SK-N-SH (cell line): ENCODE measurements at regions not wholly inside any gene's neighbourhood (a gene's known extent, or its start where the extent isn't known, plus 50 kb on each side); places are given as distances from the start of the nearest gene placed in this dataset.

ENCODE experiments used
- CTCF ChIA-PET: fragments of 300-600, 350-600 bp; formaldehyde crosslinking; extraction: SDS; loops from one replicate; lab custom pipeline; 2021; lab: Yijun Ruan, JAX
- POLR2A ChIA-PET: fragments of 350-600 bp; sonication (Branson Sonifier 250); formaldehyde crosslinking; extraction: SDS; loops from one replicate; lab custom pipeline; 2020; ENCODE audit warnings: antibody characterized with exemption, inconsistent platforms; lab: Yijun Ruan, JAX
- DNase-seq: peaks from one replicate; pipeline ENCODE4 v3.0.0; 2012
- H2AFZ ChIP-seq: fragments of 200-600 bp; sonication (generic); 2 replicates; pipeline ENCODE4 v1.8.1; 2016; ENCODE audit warnings: antibody characterized with exemption, mild to moderate bottlenecking, low read depth
- H3F3A ChIP-seq: fragments of 200-600 bp; sonication (generic); replicated peaks from 2 replicates; pipeline ENCODE3; 2016; ENCODE audit warnings: antibody characterized with exemption, mild to moderate bottlenecking; ENCODE audit not compliant: insufficient read depth
- H3K27ac ChIP-seq, 2 experiments: fragments of 200-500 bp in 1 of 2; fragments of 200-600 bp in 1 of 2; sonication (Bioruptor generic) in 1 of 2; sonication (generic), shearing (Covaris generic) in 1 of 2; 2 replicates each; pipeline versions ENCODE4 v1.5.1 to v1.6.1; 2014 to 2016; ENCODE audit warnings: low read depth in 2 of 2, inconsistent platforms in 1 of 2, low read length in 1 of 2, mild to moderate bottlenecking in 1 of 2, mixed read lengths in 1 of 2
- H3K27me3 ChIP-seq: fragments of 200-600 bp; sonication (generic), shearing (Covaris generic); 2 replicates; pipeline ENCODE4 v1.6.1; 2016; ENCODE audit warnings: mixed run types; ENCODE audit not compliant: insufficient read depth
- H3K36me3 ChIP-seq, 2 experiments: fragments of 200-500 bp in 1 of 2; fragments of 200-600 bp in 1 of 2; sonication (Bioruptor generic) in 1 of 2; sonication (generic) in 1 of 2; replicated peaks in 1 of 2; 2 replicates each; pipeline versions ENCODE3 to v1.5.1; 2014 to 2016; ENCODE audit warnings: low read length in 1 of 2, mild to moderate bottlenecking in 1 of 2; ENCODE audit not compliant: insufficient read depth in 2 of 2, control insufficient read depth in 1 of 2
- H3K4me1 ChIP-seq, 2 experiments: fragments of 200-500 bp in 1 of 2; fragments of 200-600 bp in 1 of 2; sonication (Bioruptor generic) in 1 of 2; sonication (generic), shearing (Covaris generic) in 1 of 2; 2 replicates each; pipeline versions ENCODE4 v1.5.1 to v1.6.1; 2014 to 2016; ENCODE audit warnings: low read depth in 1 of 2, low read length in 1 of 2, mixed run types in 1 of 2; ENCODE audit not compliant: insufficient read depth in 2 of 2, control insufficient read depth in 1 of 2
- H3K4me2 ChIP-seq: fragments of 200-600 bp; sonication (generic), shearing (Covaris generic); 2 replicates; pipeline ENCODE4 v1.6.1; 2017; ENCODE audit warnings: mixed run types
- H3K4me3 ChIP-seq, 2 experiments: fragments of 200-500 bp in 1 of 2; fragments of 200-600 bp in 1 of 2; sonication (Bioruptor generic) in 1 of 2; sonication (generic), shearing (Covaris generic) in 1 of 2; 2 replicates each; pipeline versions ENCODE4 v1.5.1 to v1.8.1; 2014 to 2016; ENCODE audit warnings: low read depth in 2 of 2, inconsistent platforms in 1 of 2, low read length in 1 of 2, mild to moderate bottlenecking in 1 of 2, mixed read lengths in 1 of 2, moderate library complexity in 1 of 2
- H3K79me2 ChIP-seq: fragments of 200-600 bp; sonication (generic); 2 replicates; pipeline ENCODE4 v1.8.1; 2017; ENCODE audit warnings: mild to moderate bottlenecking; ENCODE audit not compliant: insufficient read depth
- H3K9ac ChIP-seq: fragments of 200-600 bp; sonication (generic); 2 replicates; pipeline ENCODE4 v1.6.1; 2017; ENCODE audit warnings: mixed run types
- H3K9me2 ChIP-seq: fragments of 200-600 bp; sonication (generic); 2 replicates; pipeline ENCODE4 v1.6.1; 2017; ENCODE audit warnings: mixed run types
- H3K9me3 ChIP-seq: fragments of 200-600 bp; sonication (generic); 2 replicates; pipeline ENCODE4 v1.6.1; 2017; ENCODE audit warnings: mixed run types, mild to moderate bottlenecking, moderate library complexity
- H4K20me1 ChIP-seq: fragments of 200-600 bp; sonication (generic); 2 replicates; pipeline ENCODE4 v1.6.1; 2017; ENCODE audit warnings: mild to moderate bottlenecking, mixed run types; ENCODE audit not compliant: insufficient read depth
- CHD2 ChIP-seq: fragments of 150-350 bp; IDR thresholded peaks from 2 replicates; pipeline ENCODE4 v1.6.1; 2018; ENCODE audit warnings: low read length; ENCODE audit not compliant: partially characterized antibody
- CTCF ChIP-seq: fragments of 200-600 bp; sonication (generic); IDR thresholded peaks from 2 replicates; pipeline ENCODE4 v1.6.1; 2017; ENCODE audit warnings: antibody characterized with exemption, mild to moderate bottlenecking, moderate library complexity
- ELF1 ChIP-seq: IDR thresholded peaks from 2 replicates; pipeline ENCODE4 v1.4.0; 2012
- FOXJ3 ChIP-seq: sonication (generic); formaldehyde crosslinking; IDR thresholded peaks from 2 replicates; pipeline ENCODE4 v1.5.1; 2020; ENCODE audit warnings: mild to moderate bottlenecking, missing genetic modification reagents
- FOXM1 ChIP-seq: IDR thresholded peaks from 2 replicates; pipeline ENCODE4 v1.4.0; 2012; ENCODE audit warnings: low read depth, mild to moderate bottlenecking
- GATA2 ChIP-seq: sonication (generic); formaldehyde crosslinking; IDR thresholded peaks from 2 replicates; pipeline ENCODE4 v1.5.0; 2020; ENCODE audit warnings: mild to moderate bottlenecking, missing genetic modification reagents
- MEF2A ChIP-seq: IDR thresholded peaks from 2 replicates; pipeline ENCODE4 v1.4.0; 2012; ENCODE audit warnings: low read depth, borderline replicate concordance
- NRF1 ChIP-seq: IDR thresholded peaks from 2 replicates; pipeline ENCODE4 v1.6.1; 2012; ENCODE audit warnings: low read depth, mild to moderate bottlenecking, low read length
- PBX3 ChIP-seq: IDR thresholded peaks from 2 replicates; pipeline ENCODE4; 2012
- RAD21 ChIP-seq: IDR thresholded peaks from 2 replicates; pipeline ENCODE4 v1.6.1; 2012; ENCODE audit warnings: mild to moderate bottlenecking, low read length
- RCOR1 ChIP-seq: fragments of 150-350 bp; IDR thresholded peaks from 2 replicates; pipeline ENCODE4 v1.6.1; 2017; ENCODE audit warnings: antibody characterized with exemption, low read length
- REST ChIP-seq: IDR thresholded peaks from 2 replicates; pipeline ENCODE4 v1.6.1; 2012; ENCODE audit warnings: mild to moderate bottlenecking, low read depth, low read length, moderate library complexity
- SMC3 ChIP-seq: IDR thresholded peaks from 2 replicates; pipeline ENCODE4 v1.6.1; 2012; ENCODE audit warnings: low read depth, low read length, improper control_type of control experiment
- TAF1 ChIP-seq: IDR thresholded peaks from 2 replicates; pipeline ENCODE4 v1.6.1; 2012; ENCODE audit warnings: low read depth, mild to moderate bottlenecking, low read length, moderate library complexity, borderline replicate concordance
- YY1 ChIP-seq: IDR thresholded peaks from 2 replicates; pipeline ENCODE4 v1.4.0; 2012; ENCODE audit warnings: low read depth, mild to moderate bottlenecking
- WGBS: methylation state at CpG from one replicate; pipeline ENCODE4 v1.1.6; 2017; ENCODE audit warnings: low lambda C conversion rate; 5-methylcytosine and 5-hydroxymethylcytosine counted together
- TF ChIP-seq, protein P1 (sequence below): IDR thresholded peaks from 2 replicates; pipeline ENCODE4 v1.4.0; 2012; ENCODE audit warnings: low read depth, borderline replicate concordance

GRCh38 chr2:145488571-145488970 lies 968.7 kb upstream of the ZEB2 start:
- no peaks in the 10 kb centered on the region for H3K79me2 ChIP-seq
- no peaks in the 10 kb centered on the region for H3K9me3 ChIP-seq
- H3K4me1 ChIP-seq: no peaks in the 10 kb centered on the region
- no peak overlapping the region for H2AFZ ChIP-seq
- WGBS: 83% methylated on average over 3 of the region's 3 CpGs
- H3F3A ChIP-seq: no peaks in the 10 kb centered on the region
- H3K27me3 ChIP-seq: no peaks in the 10 kb centered on the region
- DNase-seq: no peak
- TF ChIP-seq FOXM1 (no peak), CHD2 (no peak), ELF1 (no peak), FOXJ3 (CRISPR knock-in tag) (no peak), PBX3 (no peak), YY1 (no peak), NRF1 (no peak), MEF2A (no peak)
- TF ChIP-seq, protein P1, sequence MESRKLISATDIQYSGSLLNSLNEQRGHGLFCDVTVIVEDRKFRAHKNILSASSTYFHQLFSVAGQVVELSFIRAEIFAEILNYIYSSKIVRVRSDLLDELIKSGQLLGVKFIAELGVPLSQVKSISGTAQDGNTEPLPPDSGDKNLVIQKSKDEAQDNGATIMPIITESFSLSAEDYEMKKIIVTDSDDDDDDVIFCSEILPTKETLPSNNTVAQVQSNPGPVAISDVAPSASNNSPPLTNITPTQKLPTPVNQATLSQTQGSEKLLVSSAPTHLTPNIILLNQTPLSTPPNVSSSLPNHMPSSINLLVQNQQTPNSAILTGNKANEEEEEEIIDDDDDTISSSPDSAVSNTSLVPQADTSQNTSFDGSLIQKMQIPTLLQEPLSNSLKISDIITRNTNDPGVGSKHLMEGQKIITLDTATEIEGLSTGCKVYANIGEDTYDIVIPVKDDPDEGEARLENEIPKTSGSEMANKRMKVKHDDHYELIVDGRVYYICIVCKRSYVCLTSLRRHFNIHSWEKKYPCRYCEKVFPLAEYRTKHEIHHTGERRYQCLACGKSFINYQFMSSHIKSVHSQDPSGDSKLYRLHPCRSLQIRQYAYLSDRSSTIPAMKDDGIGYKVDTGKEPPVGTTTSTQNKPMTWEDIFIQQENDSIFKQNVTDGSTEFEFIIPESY: no peak
- no peak overlapping the region for H3K9ac ChIP-seq
- H3K27ac ChIP-seq: no peak overlapping the region
- ChIA-PET POLR2A (no interaction called here), CTCF (no interaction called here)
- H3K4me2 ChIP-seq: no peak overlapping the region
- no peaks in the 10 kb centered on the region for H4K20me1 ChIP-seq
- no peak overlapping the region for H3K4me3 ChIP-seq
- H3K36me3 ChIP-seq: no peaks in the 10 kb centered on the region
- H3K9me2 ChIP-seq: no peaks in the 10 kb centered on the region

- H3K27ac ChIP-seq: no peak overlapping the region
- H3K4me2 ChIP-seq: no peak overlapping the region
- H3K36me3 ChIP-seq: no peaks in the 10 kb centered on the region
- POLR2A ChIA-PET: no interaction called here
- no peaks in the 10 kb centered on the region for H3K9me3 ChIP-seq
- TF ChIP-seq REST: no peak
- no peak for TF ChIP-seq GATA2 (CRISPR knock-in tag)
- TF ChIP-seq RCOR1: no peak
- TF ChIP-seq SMC3: peak; percentile 22; the same call in 1 of the 2 replicates
- TF ChIP-seq FOXJ3 (CRISPR knock-in tag): no peak
- peak; percentile 61 for TF ChIP-seq RAD21
- TF ChIP-seq CTCF: peak; percentile 45
- no peak for TF ChIP-seq TAF1
- no peak for TF ChIP-seq CHD2
- TF ChIP-seq, all 33 proteins: peak for 3
- CTCF ChIA-PET: interaction anchor here (0.6 to 1.1 kb wide), 2 partner anchors 12 to 598 kb away, joined by 3 read pairs; no protein-coding TSS in a partner anchor
- H2AFZ ChIP-seq: peak overlapping the region; percentile 2; the same call in 1 of the 2 replicates
- DNase-seq: no peak
- no peak overlapping the region for H3K9ac ChIP-seq
- H3K4me3 ChIP-seq: no peak overlapping the region
- no peaks in the 10 kb centered on the region for H3K79me2 ChIP-seq
- H3K9me2 ChIP-seq: no peaks in the 10 kb centered on the region
- H3K4me1 ChIP-seq: no peaks in the 10 kb centered on the region
- no peaks in the 10 kb centered on the region for H3K27me3 ChIP-seq
- H4K20me1 ChIP-seq: no peaks in the 10 kb centered on the region
- no peaks in the 10 kb centered on the region for H3F3A ChIP-seq
Measured at GRCh38 chr2:145484448-145485097, 964.7 kb upstream of the ZEB2 start.
